ENCODE measurements at regions not wholly inside any gene's neighbourhood (a gene's known extent, or its start where the extent isn't known, plus 50 kb on each side); places are given as distances from the start of the nearest gene placed in this dataset.

- TF ChIP-seq ELK1 (IDR thresholded peaks at IDR 0.05; ENCODE audit: borderline replicate concordance, low read depth, low read length): no peak
- TF ChIP-seq CTCF (conservative IDR thresholded peaks at IDR 0.05; ENCODE audit: low read depth, low read length): no peak
- TF ChIP-seq MXI1 (IDR thresholded peaks at IDR 0.05; ENCODE audit: borderline replicate concordance, low read depth, low read length): no peak
- no peak for TF ChIP-seq USF2 (IDR thresholded peaks at IDR 0.05; ENCODE audit: low read depth, low read length)
- no peak for TF ChIP-seq RFX5 (IDR thresholded peaks at IDR 0.05; ENCODE audit: low read depth, low read length)
- no peak for TF ChIP-seq MAZ (IDR thresholded peaks at IDR 0.05; ENCODE audit: borderline replicate concordance, low read depth, low read length)
- TF ChIP-seq SMC3 (IDR thresholded peaks at IDR 0.05; ENCODE audit: low read depth, low read length): no peak
- TF ChIP-seq POLR2A (IDR thresholded peaks at IDR 0.05; ENCODE audit: low read depth, low read length): no peak
- TF ChIP-seq MAFK (IDR thresholded peaks at IDR 0.05; ENCODE audit: low read depth, low read length): no peak
These were observed 82.7 kb upstream of the WIPF3 start for GRCh38 chr7:29723599-29723998.
